K562 (cell line): ENCODE measurements at regions not wholly inside any gene's neighbourhood (a gene's known extent, or its start where the extent isn't known, plus 50 kb on each side); places are given as distances from the start of the nearest gene placed in this dataset.

Experiments used
- ATAC-seq: fragments of 200-7000 bp; cut with Tn5 transposase; 3 replicates; pipeline ENCODE4 v1.9.1; 2020; ENCODE audit warnings: moderate library complexity
- BruUV-seq: library from RNA; stranded (reverse); fragments of 400-500 nt; replicated peaks from 2 replicates; lab custom pipeline; 2021; lab: Mats Ljungman, UMichigan
- CTCF ChIA-PET: fragments of 300-600 bp; formaldehyde crosslinking; extraction: SDS; loops from one replicate; lab custom pipeline; 2021; ENCODE audit warnings: low intra/inter-chr PET ratio; lab: Yijun Ruan, JAX
- POLR2A ChIA-PET: fragments of 300-600, 350-650 bp; sonication (Branson Sonifier 250); formaldehyde crosslinking; extraction: SDS; loops from one replicate; lab custom pipeline; 2021; ENCODE audit warnings: antibody characterized with exemption, inconsistent platforms; lab: Yijun Ruan, JAX
- DNase-seq, 4 experiments: peaks; one replicate each; pipeline versions ENCODE4 v3.0.0 to v3.0.0-alpha.2; 2011 to 2018; ENCODE audit warnings: low spot score in 3 of 4, mixed read lengths in 3 of 4; ENCODE audit errors: extremely low read depth in 1 of 4
- FAIRE-seq: peaks from 2 replicates; lab custom pipeline; 2011; peaks lifted over from hg19 to GRCh38; lab: Jason Lieb, UNC
- H2AFZ ChIP-seq: 2 replicates; pipeline ENCODE4 v1.6.0; 2011; ENCODE audit warnings: low read depth, low read length, control low read depth, inconsistent platforms
- H3K27ac ChIP-seq: fragments of 200-600 bp; 3 replicates; pipeline ENCODE4 v1.8.0; 2011; ENCODE audit warnings: low read depth, mild to moderate bottlenecking, control low read depth, inconsistent platforms, low read length, moderate library complexity, mixed read lengths; ENCODE audit errors: extremely low read depth
- H3K27me3 ChIP-seq, 2 experiments: fragments of 300-600 bp in 1 of 2; 2 replicates in 1 of 2; 3 replicates in 1 of 2; pipeline versions ENCODE4 v1.6.0 to v1.8.0; 2011; ENCODE audit warnings: inconsistent platforms in 2 of 2, low read length in 2 of 2, mild to moderate bottlenecking in 1 of 2, mixed read lengths in 1 of 2, moderate library complexity in 1 of 2; ENCODE audit not compliant: control insufficient read depth in 2 of 2, insufficient read depth in 2 of 2
- H3K36me3 ChIP-seq: fragments of 300-600 bp; 3 replicates; pipeline ENCODE4 v1.8.0; 2011; ENCODE audit warnings: mild to moderate bottlenecking, low read length, inconsistent platforms; ENCODE audit not compliant: control insufficient read depth, insufficient read depth
- H3K4me1 ChIP-seq, 2 experiments: fragments of 200-600 bp in 1 of 2; replicated peaks in 1 of 2; 2 replicates in 1 of 2; 3 replicates in 1 of 2; pipeline versions ENCODE4 v1.5.1 to v1.8.0; 2011; ENCODE audit warnings: inconsistent platforms in 2 of 2, low read length in 2 of 2, mild to moderate bottlenecking in 1 of 2, mixed read lengths in 1 of 2, moderate library complexity in 1 of 2; ENCODE audit not compliant: control insufficient read depth in 2 of 2, insufficient read depth in 2 of 2
- H3K4me2 ChIP-seq: 2 replicates; pipeline ENCODE4 v1.6.1; 2011; ENCODE audit warnings: low read length, control low read depth, inconsistent platforms, mixed read lengths; ENCODE audit not compliant: insufficient read depth
- H3K4me3 ChIP-seq: fragments of 200-600 bp; sonication (generic), shearing (Covaris generic); 2 replicates; pipeline ENCODE4 v1.5.1; 2016; ENCODE audit warnings: control low read depth, inconsistent platforms
- H3K79me2 ChIP-seq: fragments of 200-600 bp; 3 replicates; pipeline ENCODE4 v1.8.0; 2011; ENCODE audit warnings: low read length, inconsistent platforms; ENCODE audit not compliant: control insufficient read depth, insufficient read depth
- H3K9ac ChIP-seq, 2 experiments: 2 replicates each; pipeline versions ENCODE4 v1.6.0 to v1.6.1; 2011; ENCODE audit warnings: low read depth in 2 of 2, low read length in 2 of 2, control low read depth in 1 of 2, inconsistent platforms in 1 of 2, mild to moderate bottlenecking in 1 of 2, mixed read lengths in 1 of 2; ENCODE audit not compliant: insufficient read depth in 1 of 2
- H3K9me1 ChIP-seq: one replicate; pipeline ENCODE4 v1.6.0; 2011; ENCODE audit warnings: inconsistent platforms, mild to moderate bottlenecking, low read length, moderate library complexity; ENCODE audit not compliant: control insufficient read depth, insufficient read depth
- H3K9me3 ChIP-seq: replicated peaks from 2 replicates; pipeline ENCODE4 v1.5.1; 2011; ENCODE audit warnings: low read depth, low read length, inconsistent platforms; ENCODE audit not compliant: control insufficient read depth, insufficient read depth
- H4K20me1 ChIP-seq: replicated peaks from 2 replicates; pipeline ENCODE4 v1.6.1; 2011; ENCODE audit warnings: low read length, inconsistent platforms, mixed read lengths; ENCODE audit not compliant: control insufficient read depth, insufficient read depth
- DDX20 ChIP-seq: fragments of 450-650 bp; IDR thresholded peaks from 2 replicates; pipeline ENCODE4 v1.6.1; 2016; ENCODE audit warnings: missing genetic modification characterization, low read depth, mild to moderate bottlenecking, missing compliant biosample characterization, moderate library complexity
- HNRNPUL1 ChIP-seq: fragments of 200-400 bp; formaldehyde crosslinking; IDR thresholded peaks from 2 replicates; pipeline ENCODE4 v1.6.1; 2017; ENCODE audit warnings: low read length
- KLF1 ChIP-seq: fragments of 450-650 bp; IDR thresholded peaks from 2 replicates; pipeline ENCODE4 v1.6.1; 2016; ENCODE audit warnings: missing genetic modification characterization, missing compliant biosample characterization
- L3MBTL2 ChIP-seq: fragments of 450-650 bp; IDR thresholded peaks from 2 replicates; pipeline ENCODE4 v1.6.1; 2016; ENCODE audit warnings: mild to moderate bottlenecking, moderate library complexity
- MAFF ChIP-seq: IDR thresholded peaks from 2 replicates; pipeline ENCODE4 v1.6.1; 2012; ENCODE audit warnings: low read length, improper control_type of control experiment
- NCOA1 ChIP-seq: fragments of 450-650 bp; IDR thresholded peaks from 2 replicates; pipeline ENCODE4 v1.6.1; 2016; ENCODE audit warnings: low read depth
- PCBP2 ChIP-seq: fragments of 200-400 bp; formaldehyde crosslinking; IDR thresholded peaks from 2 replicates; pipeline ENCODE4 v1.6.1; 2018; ENCODE audit warnings: low read length, low read depth, mild to moderate bottlenecking, moderate library complexity; ENCODE audit not compliant: poor library complexity, severe bottlenecking
- RBM14 ChIP-seq: fragments of 200-400 bp; formaldehyde crosslinking; IDR thresholded peaks from 2 replicates; pipeline ENCODE4 v1.6.1; 2018; ENCODE audit warnings: low read depth, mild to moderate bottlenecking, low read length, moderate library complexity, borderline replicate concordance; ENCODE audit not compliant: insufficient read depth
- TCF3 ChIP-seq: sonication (generic); formaldehyde crosslinking; IDR thresholded peaks from 2 replicates; pipeline ENCODE4 v1.4.0; 2020; ENCODE audit warnings: mild to moderate bottlenecking, missing genetic modification reagents
- ZNF3 ChIP-seq: fragments of 250-450 bp; sonication (Bioruptor Pico); IDR thresholded peaks from 2 replicates; pipeline ENCODE4 v1.5.0; 2021; ENCODE audit warnings: mild to moderate bottlenecking, moderate library complexity
- ZNF316 ChIP-seq: fragments of 450-650 bp; IDR thresholded peaks from 2 replicates; pipeline ENCODE4 v1.6.1; 2016
- WGBS: fragments of 100-300 bp; shearing (Covaris generic); methylation state at CpG from one replicate; pipeline ENCODE4 v1.1.6; 2016; ENCODE audit warnings: low coverage, mixed read lengths; ENCODE audit not compliant: insufficient coverage; ENCODE audit errors: missing lambda C conversion rate; 5-methylcytosine and 5-hydroxymethylcytosine counted together
- in situ Hi-C: fragments of 300-500 bp; cut with MboI; formaldehyde crosslinking; loops from 4 replicates; pipeline ENCODE4 v1.15.0; 2018; ENCODE audit warnings: inconsistent platforms, mixed read lengths
- intact Hi-C: fragments of 100-400 bp; cut with micrococcal nuclease; formaldehyde crosslinking; loops from 2 replicates; pipeline ENCODE4 v1.14.2; 2022
- TF ChIP-seq, protein P1 (sequence below), 2 experiments: fragments of 450-650 bp in 1 of 2; IDR thresholded peaks; 2 replicates each; pipeline ENCODE4 v1.6.1; 2011 to 2017; ENCODE audit warnings: low read depth in 2 of 2, antibody characterized with exemption in 1 of 2, borderline replicate concordance in 1 of 2, low read length in 1 of 2, mild to moderate bottlenecking in 1 of 2, mixed read lengths in 1 of 2; ENCODE audit not compliant: control insufficient read depth in 1 of 2
- TF ChIP-seq, protein P2 (sequence below): fragments of 250-450 bp; sonication (Bioruptor Pico); IDR thresholded peaks from 2 replicates; pipeline ENCODE4 v1.4.0; 2020; ENCODE audit warnings: mild to moderate bottlenecking
- TF ChIP-seq, protein P3 (sequence below): fragments of 450-650 bp; formaldehyde crosslinking; IDR thresholded peaks from 2 replicates; pipeline ENCODE4 v1.4.0; 2020; ENCODE audit warnings: mild to moderate bottlenecking, moderate library complexity
- TF ChIP-seq, protein P4 (sequence below): fragments of 200-800 bp; sonication (Bioruptor generic); IDR thresholded peaks from 2 replicates; pipeline ENCODE4 v1.6.1; 2017; ENCODE audit warnings: missing genetic modification characterization, missing compliant biosample characterization

DNA sequence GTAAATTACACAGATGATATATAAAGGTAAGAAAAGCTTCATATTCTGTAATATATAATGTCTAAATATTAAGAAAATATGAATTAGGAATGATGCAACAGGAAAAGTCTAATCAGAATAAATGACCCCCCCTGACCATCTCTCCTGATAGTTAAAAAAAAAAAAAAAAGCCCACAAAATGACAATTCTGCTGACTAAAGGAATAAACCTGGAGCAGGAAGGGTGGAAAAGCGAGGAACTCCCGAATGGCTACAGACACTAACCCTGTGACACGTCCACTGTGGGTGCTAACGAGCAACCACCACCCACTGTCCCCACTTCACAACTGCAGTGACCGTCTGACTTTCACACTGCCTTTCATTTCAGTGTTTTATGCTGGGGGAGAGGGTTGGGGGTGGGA lies 67.6 kb upstream of the FOXQ1 start (continued):
- TF ChIP-seq, protein P1, sequence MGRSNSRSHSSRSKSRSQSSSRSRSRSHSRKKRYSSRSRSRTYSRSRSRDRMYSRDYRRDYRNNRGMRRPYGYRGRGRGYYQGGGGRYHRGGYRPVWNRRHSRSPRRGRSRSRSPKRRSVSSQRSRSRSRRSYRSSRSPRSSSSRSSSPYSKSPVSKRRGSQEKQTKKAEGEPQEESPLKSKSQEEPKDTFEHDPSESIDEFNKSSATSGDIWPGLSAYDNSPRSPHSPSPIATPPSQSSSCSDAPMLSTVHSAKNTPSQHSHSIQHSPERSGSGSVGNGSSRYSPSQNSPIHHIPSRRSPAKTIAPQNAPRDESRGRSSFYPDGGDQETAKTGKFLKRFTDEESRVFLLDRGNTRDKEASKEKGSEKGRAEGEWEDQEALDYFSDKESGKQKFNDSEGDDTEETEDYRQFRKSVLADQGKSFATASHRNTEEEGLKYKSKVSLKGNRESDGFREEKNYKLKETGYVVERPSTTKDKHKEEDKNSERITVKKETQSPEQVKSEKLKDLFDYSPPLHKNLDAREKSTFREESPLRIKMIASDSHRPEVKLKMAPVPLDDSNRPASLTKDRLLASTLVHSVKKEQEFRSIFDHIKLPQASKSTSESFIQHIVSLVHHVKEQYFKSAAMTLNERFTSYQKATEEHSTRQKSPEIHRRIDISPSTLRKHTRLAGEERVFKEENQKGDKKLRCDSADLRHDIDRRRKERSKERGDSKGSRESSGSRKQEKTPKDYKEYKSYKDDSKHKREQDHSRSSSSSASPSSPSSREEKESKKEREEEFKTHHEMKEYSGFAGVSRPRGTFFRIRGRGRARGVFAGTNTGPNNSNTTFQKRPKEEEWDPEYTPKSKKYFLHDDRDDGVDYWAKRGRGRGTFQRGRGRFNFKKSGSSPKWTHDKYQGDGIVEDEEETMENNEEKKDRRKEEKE (IDR thresholded peaks at IDR 0.05; ENCODE audit: borderline replicate concordance in 1 of 2, control insufficient read depth in 1 of 2, low read depth in 2 of 2, low read length in 1 of 2): no peak
- TF ChIP-seq RBM14 (no peak), MAFF (peak; percentile 20; the same call in 1 of the 2 replicates), DDX20 (tag) (no peak), ZNF316 (peak; percentile 61)

DNA sequence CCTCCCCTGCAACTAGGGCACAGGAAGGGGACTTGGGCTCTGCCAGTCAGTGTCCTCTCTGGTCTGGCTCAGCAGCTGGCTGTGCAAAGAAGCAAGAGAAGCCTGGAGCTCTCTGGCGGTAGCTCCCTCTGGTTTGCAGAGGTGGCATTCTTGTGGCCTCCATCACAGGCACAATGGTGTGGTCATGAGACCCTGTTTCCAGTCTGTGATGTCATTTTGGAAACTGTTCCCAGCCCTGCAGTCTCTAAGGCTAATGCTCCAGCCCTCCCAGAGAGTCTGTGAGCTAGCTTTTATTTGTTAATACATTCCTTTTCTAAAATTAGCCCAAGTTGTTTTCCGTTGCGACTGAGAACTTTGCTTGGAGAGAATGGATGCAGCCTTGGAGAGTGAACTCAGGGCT lies 69.5 kb upstream of the FOXQ1 start:
- WGBS: 0% methylated on average over 3 of the region's 3 CpGs
- in situ Hi-C loops (no loop called here), intact Hi-C loops (no loop called here)
- ChIA-PET CTCF (no interaction called here), POLR2A (no interaction called here)
- H3K4me3 ChIP-seq: no peak overlapping the region
- no peaks in the 10 kb centered on the region for H3K4me1 ChIP-seq
- no peak overlapping the region for H3K9ac ChIP-seq
- no peak for FAIRE-seq
- no peak overlapping the region for H2AFZ ChIP-seq
- H3K27ac ChIP-seq: no peak overlapping the region
- no peak for ATAC-seq
- no peaks in the 10 kb centered on the region for H3K36me3 ChIP-seq
- DNase-seq: no peak
- H3K4me2 ChIP-seq: no peak overlapping the region
- H3K9me3 ChIP-seq: no peaks in the 10 kb centered on the region
- no peaks in the 10 kb centered on the region for H3K9me1 ChIP-seq
- H3K27me3 ChIP-seq: peaks cover 11 to 37% of the 10 kb centered on the region in 2 experiments
- H3K79me2 ChIP-seq: no peaks in the 10 kb centered on the region
- BruUV-seq: no TSS peak
- H4K20me1 ChIP-seq: 0 out of 2 replicates have a peak, but pooled peaks cover 3% of the 10 kb centered on the region
- TF ChIP-seq L3MBTL2 (no peak), TCF3 (CRISPR knock-in tag) (no peak), HNRNPUL1 (no peak), NCOA1 (no peak), KLF1 (tag) (no peak), ZNF3 (CRISPR knock-in tag) (no peak), PCBP2 (no peak)
- TF ChIP-seq, protein P2, sequence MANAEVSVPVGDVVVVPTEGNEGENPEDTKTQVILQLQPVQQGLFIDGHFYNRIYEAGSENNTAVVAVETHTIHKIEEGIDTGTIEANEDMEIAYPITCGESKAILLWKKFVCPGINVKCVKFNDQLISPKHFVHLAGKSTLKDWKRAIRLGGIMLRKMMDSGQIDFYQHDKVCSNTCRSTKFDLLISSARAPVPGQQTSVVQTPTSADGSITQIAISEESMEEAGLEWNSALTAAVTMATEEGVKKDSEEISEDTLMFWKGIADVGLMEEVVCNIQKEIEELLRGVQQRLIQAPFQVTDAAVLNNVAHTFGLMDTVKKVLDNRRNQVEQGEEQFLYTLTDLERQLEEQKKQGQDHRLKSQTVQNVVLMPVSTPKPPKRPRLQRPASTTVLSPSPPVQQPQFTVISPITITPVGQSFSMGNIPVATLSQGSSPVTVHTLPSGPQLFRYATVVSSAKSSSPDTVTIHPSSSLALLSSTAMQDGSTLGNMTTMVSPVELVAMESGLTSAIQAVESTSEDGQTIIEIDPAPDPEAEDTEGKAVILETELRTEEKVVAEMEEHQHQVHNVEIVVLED (CRISPR knock-in tag): no peak
- TF ChIP-seq, protein P3, sequence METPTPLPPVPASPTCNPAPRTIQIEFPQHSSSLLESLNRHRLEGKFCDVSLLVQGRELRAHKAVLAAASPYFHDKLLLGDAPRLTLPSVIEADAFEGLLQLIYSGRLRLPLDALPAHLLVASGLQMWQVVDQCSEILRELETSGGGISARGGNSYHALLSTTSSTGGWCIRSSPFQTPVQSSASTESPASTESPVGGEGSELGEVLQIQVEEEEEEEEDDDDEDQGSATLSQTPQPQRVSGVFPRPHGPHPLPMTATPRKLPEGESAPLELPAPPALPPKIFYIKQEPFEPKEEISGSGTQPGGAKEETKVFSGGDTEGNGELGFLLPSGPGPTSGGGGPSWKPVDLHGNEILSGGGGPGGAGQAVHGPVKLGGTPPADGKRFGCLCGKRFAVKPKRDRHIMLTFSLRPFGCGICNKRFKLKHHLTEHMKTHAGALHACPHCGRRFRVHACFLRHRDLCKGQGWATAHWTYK (CRISPR knock-in tag): no peak
- TF ChIP-seq, protein P4, sequence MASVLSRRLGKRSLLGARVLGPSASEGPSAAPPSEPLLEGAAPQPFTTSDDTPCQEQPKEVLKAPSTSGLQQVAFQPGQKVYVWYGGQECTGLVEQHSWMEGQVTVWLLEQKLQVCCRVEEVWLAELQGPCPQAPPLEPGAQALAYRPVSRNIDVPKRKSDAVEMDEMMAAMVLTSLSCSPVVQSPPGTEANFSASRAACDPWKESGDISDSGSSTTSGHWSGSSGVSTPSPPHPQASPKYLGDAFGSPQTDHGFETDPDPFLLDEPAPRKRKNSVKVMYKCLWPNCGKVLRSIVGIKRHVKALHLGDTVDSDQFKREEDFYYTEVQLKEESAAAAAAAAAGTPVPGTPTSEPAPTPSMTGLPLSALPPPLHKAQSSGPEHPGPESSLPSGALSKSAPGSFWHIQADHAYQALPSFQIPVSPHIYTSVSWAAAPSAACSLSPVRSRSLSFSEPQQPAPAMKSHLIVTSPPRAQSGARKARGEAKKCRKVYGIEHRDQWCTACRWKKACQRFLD (CRISPR knock-in tag): no peak
